ENCODE measurements at regions not wholly inside any gene's neighbourhood (a gene's known extent, or its start where the extent isn't known, plus 50 kb on each side); places are given as distances from the start of the nearest gene placed in this dataset.

- Histone ChIP-seq H4K5ac (ENCODE audit: insufficient read length, low read depth, low read length) (no peak overlapping the region), H4K91ac (ENCODE audit: insufficient read length, low read depth, low read length) (no peak overlapping the region), H2BK5ac (ENCODE audit: insufficient read length, low read length) (no peak overlapping the region), H3K9me3 (ENCODE audit: control insufficient read depth, low read depth, low read length) (no peaks in the 10 kb centered on the region), H3K9ac (ENCODE audit: extremely low read depth, insufficient read length, low read length) (no peak overlapping the region), H2BK15ac (ENCODE audit: low read depth, low read length) (no peak overlapping the region), H3K79me1 (ENCODE audit: insufficient read depth, low read depth, low read length, poor library complexity, severe bottlenecking) (no peaks in the 10 kb centered on the region), H3K23ac (ENCODE audit: insufficient read length, low read depth, low read length) (no peak overlapping the region), H2AK5ac (ENCODE audit: insufficient read length, low read length) (no peak overlapping the region), H3K79me2 (ENCODE audit: insufficient read depth, low read length) (no peaks in the 10 kb centered on the region), H3K23me2 (ENCODE audit: insufficient read length, low read depth, low read length, poor library complexity, severe bottlenecking) (no peaks in the 10 kb centered on the region), H4K8ac (replicated peaks; ENCODE audit: insufficient read length, low read depth, low read length) (no peak overlapping the region), H3K56ac (ENCODE audit: insufficient read length, low read depth, low read length) (no peak overlapping the region), H3T11ph (ENCODE audit: low read length) (no peak overlapping the region), H3K27me3 (ENCODE audit: insufficient read depth, low read length) (no peaks in the 10 kb centered on the region), H2BK120ac (ENCODE audit: low read depth, low read length, poor library complexity, severe bottlenecking) (no peak overlapping the region), H3K4me2 (ENCODE audit: insufficient read depth, insufficient read length, low read length) (no peak overlapping the region), H3K4me1 (ENCODE audit: insufficient read depth, low read length) (no peaks in the 10 kb centered on the region), H4K20me1 (ENCODE audit: control insufficient read depth, insufficient read depth, insufficient read length) (no peaks in the 10 kb centered on the region), H3K18ac (ENCODE audit: insufficient read length, low read depth, low read length) (no peak overlapping the region), H3K14ac (ENCODE audit: insufficient read depth, low read length) (no peak overlapping the region; the same call in 1 of the 2 replicates), H2BK12ac (ENCODE audit: insufficient read length, low read depth, low read length) (no peak overlapping the region), H2BK20ac (ENCODE audit: low read depth, low read length, poor library complexity, severe bottlenecking) (no peak overlapping the region), H2AFZ (ENCODE audit: low read length) (no peak overlapping the region), H3K27ac (ENCODE audit: insufficient read length, low read depth, low read length) (no peak overlapping the region), H3K4ac (ENCODE audit: low read depth, low read length) (no peak overlapping the region)
- H3K9me3 Mint-ChIP-seq, result peaks cover 40 to 43% of the 10 kb centered on the region in 2 experiments
- no CpG with 5 or more reads among the region's 13 CpGs for WGBS (ENCODE audit: extremely low coverage, insufficient read length, low lambda C conversion rate)
- no peak overlapping the region for H3K27ac Mint-ChIP-seq
- DNase-seq, result no peak
- TF ChIP-seq CTCF (conservative IDR thresholded peaks at IDR 0.05), result no peak
- peaks cover 13 to 16% (median 16%) of the 10 kb centered on the region in 3 experiments for H3K36me3 Mint-ChIP-seq (ENCODE audit: insufficient read depth in 1 of 3, low read depth in 3 of 3)
- H3K4me3 Mint-ChIP-seq, result no peak overlapping the region
- peaks cover 9% of the 10 kb centered on the region for H3K27me3 Mint-ChIP-seq (ENCODE audit: low read depth)
- peaks cover 4 to 11% of the 10 kb centered on the region in 2 experiments; a peak in 3 of 4 replicates for H3K4me1 Mint-ChIP-seq
Observed at GRCh38 chr10:130770018-130770630, 541.4 kb downstream of the TCERG1L start.

Data from H9 (cell line).